ENCODE measurements at regions not wholly inside any gene's neighbourhood (a gene's known extent, or its start where the extent isn't known, plus 50 kb on each side); places are given as distances from the start of the nearest gene placed in this dataset.

- intact Hi-C loops (cut with DNase I), result no loop called here
These were observed 1157.6 kb upstream of the CELF2 start for GRCh38 chr10:9860045-9860444.

GRCh38 chr10:9863559-9864121, 1154.0 kb upstream of the CELF2 start:
- H3K4me3 ChIP-seq, result no peak overlapping the region
- H3K27me3 ChIP-seq, result no peaks in the 10 kb centered on the region
- no peak for ATAC-seq
- no peak overlapping the region for H3K27ac ChIP-seq
- no peaks in the 10 kb centered on the region for H3K36me3 ChIP-seq
- no peak for DNase-seq
- H3K4me1 ChIP-seq, result no peaks in the 10 kb centered on the region
- intact Hi-C loops (cut with DNase I), result no loop called here
- no peaks in the 10 kb centered on the region for H3K9me3 ChIP-seq
- TF ChIP-seq, protein P1, sequence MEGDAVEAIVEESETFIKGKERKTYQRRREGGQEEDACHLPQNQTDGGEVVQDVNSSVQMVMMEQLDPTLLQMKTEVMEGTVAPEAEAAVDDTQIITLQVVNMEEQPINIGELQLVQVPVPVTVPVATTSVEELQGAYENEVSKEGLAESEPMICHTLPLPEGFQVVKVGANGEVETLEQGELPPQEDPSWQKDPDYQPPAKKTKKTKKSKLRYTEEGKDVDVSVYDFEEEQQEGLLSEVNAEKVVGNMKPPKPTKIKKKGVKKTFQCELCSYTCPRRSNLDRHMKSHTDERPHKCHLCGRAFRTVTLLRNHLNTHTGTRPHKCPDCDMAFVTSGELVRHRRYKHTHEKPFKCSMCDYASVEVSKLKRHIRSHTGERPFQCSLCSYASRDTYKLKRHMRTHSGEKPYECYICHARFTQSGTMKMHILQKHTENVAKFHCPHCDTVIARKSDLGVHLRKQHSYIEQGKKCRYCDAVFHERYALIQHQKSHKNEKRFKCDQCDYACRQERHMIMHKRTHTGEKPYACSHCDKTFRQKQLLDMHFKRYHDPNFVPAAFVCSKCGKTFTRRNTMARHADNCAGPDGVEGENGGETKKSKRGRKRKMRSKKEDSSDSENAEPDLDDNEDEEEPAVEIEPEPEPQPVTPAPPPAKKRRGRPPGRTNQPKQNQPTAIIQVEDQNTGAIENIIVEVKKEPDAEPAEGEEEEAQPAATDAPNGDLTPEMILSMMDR (IDR thresholded peaks at IDR 0.05), result no peak

More at GRCh38 chr10:9860045-9860444, 1157.6 kb upstream of the CELF2 start:
- ATAC-seq (no peak), DNase-seq (no peak)
- TF ChIP-seq, protein P1 (IDR thresholded peaks at IDR 0.05), result no peak
- Histone ChIP-seq H3K9me3 (no peaks in the 10 kb centered on the region), H3K27ac (no peak overlapping the region), H3K36me3 (no peaks in the 10 kb centered on the region), H3K4me3 (no peak overlapping the region), H3K4me1 (no peaks in the 10 kb centered on the region), H3K27me3 (no peaks in the 10 kb centered on the region)

- H3K4me1 ChIP-seq, result no peaks in the 10 kb centered on the region
- H3K27me3 ChIP-seq, result no peaks in the 10 kb centered on the region
- H3K27ac ChIP-seq, result no peak overlapping the region
- TF ChIP-seq, protein P1 (IDR thresholded peaks at IDR 0.05), result no peak
- intact Hi-C loops (cut with DNase I), result no loop called here
- H3K4me3 ChIP-seq, result no peak overlapping the region
- H3K9me3 ChIP-seq, result no peaks in the 10 kb centered on the region
- DNase-seq (no peak), ATAC-seq (no peak)
- H3K36me3 ChIP-seq, result no peaks in the 10 kb centered on the region
These were observed 1149.2 kb upstream of the CELF2 start for GRCh38 chr10:9868499-9868898.

DNA sequence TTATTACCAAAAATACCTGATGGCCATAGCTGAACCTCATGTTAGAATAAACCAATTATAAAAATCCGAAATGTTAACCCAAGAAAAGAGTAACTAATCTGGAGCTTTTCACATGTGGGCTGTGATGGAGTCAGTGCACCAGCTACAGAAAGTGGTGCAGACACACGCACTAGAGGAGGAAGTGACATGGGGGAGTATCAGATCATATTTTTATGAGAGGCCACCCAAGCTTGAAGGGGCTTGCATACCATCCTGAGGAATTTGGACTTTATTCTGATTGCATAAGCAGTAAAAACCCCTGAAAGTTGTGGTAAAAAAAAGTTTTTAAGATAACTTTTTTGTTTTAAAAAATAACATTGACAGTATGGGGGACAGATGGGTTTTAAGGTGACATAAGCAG, 1148.5 kb upstream of the CELF2 start:
- ATAC-seq (no peak), DNase-seq (no peak)

DNA sequence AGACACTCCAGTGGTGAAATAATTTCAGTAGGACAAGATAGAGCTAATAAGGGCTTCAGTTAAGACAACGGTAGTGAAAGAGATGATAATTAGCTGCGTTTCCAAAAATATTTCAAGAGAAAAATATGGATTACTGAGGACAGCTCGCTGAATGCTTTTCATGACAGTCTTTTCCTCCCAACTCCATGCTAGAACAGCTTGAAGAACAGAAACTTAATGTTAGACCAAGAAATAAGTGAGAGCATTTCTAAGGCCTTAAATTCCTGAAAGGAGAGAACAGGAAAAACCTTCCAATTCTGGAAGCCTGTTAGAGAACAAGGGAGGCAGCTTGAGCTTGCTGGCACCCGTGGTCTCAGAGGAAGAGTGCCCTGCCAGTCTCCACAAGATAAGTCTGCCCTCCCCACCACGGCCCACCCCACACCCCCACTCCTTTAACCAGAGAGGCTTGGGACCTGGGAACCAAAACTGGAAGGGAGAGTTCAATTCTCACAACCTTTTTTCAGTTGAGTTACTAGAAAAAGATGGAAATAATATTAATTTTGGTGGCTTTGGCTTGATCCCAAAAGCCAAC, 1148.0 kb upstream of the CELF2 start:
- TF ChIP-seq, protein P1 (IDR thresholded peaks at IDR 0.05), result no peak
- intact Hi-C loops (cut with DNase I), result no loop called here

More for the DNA sequence above, 1148.5 kb upstream of the CELF2 start:
- Histone ChIP-seq H3K27ac (no peak overlapping the region), H3K4me3 (no peak overlapping the region), H3K4me1 (no peaks in the 10 kb centered on the region), H3K36me3 (no peaks in the 10 kb centered on the region), H3K9me3 (no peaks in the 10 kb centered on the region), H3K27me3 (no peaks in the 10 kb centered on the region)
- TF ChIP-seq, protein P1 (IDR thresholded peaks at IDR 0.05), result no peak
- intact Hi-C loops (cut with DNase I), result no loop called here

More for the DNA sequence above, 1148.0 kb upstream of the CELF2 start:
- DNase-seq (no peak), ATAC-seq (no peak)
- Histone ChIP-seq H3K36me3 (no peaks in the 10 kb centered on the region), H3K9me3 (no peaks in the 10 kb centered on the region), H3K4me1 (no peaks in the 10 kb centered on the region), H3K27ac (no peak overlapping the region), H3K27me3 (no peaks in the 10 kb centered on the region), H3K4me3 (no peak overlapping the region)
